ENCODE measurements at regions not wholly inside any gene's neighbourhood (a gene's known extent, or its start where the extent isn't known, plus 50 kb on each side); places are given as distances from the start of the nearest gene placed in this dataset.

DNA sequence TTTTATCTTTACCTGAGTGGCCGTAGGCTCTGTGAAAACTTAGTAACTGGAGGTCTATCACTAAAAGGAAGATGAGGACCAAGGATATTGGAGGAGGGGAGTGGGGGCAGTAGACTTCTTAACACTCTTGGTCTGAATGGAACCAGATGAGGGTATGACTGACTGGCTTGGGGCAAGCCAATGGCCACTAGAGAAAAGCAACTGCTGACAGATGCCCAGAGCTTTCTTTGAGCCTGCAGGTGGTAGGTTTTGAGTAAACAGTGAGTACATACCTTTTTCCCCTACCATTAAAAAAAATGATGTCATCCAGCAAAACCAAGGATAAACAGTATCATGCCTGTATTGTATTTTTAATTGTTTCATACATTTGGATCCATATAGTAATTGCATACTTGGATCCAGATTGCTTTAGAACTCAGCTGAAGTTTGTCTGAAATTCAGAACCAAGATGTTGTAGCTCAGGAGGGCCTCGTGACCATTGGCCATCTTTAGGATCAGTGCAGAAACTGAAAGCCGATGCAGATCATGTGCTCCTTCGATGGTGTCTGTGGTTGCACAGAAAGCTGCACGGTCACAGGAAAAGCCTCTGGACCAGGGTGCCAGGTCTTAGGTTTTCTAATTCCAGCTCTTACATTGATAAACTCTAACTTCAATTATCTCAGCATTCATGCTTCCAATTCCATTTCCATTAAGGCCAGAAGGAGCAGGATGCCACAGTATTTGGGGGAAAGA, 131.0 kb downstream of the PDGFRA start:
- no peak for DNase-seq

DNA sequence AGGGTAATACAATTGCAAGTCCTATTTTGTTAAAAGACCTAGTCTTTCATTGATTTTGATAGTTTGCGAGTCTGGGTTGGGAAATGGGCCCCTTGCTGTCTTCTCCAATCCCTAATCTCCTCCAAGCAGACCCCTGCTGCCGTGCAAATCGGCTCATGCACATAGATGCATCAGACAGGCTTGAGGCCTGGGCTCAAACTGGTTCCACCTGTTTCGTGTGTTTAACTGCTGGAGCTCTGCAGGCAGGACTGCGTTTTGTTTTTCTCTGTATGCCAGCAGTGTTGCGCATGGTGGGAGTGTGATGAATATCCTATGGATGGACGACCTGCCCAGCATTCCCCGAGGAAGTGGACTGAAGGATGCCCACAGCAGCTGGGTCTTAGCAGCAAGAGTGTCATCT, 133.9 kb downstream of the PDGFRA start:
- DNase-seq = no peak

DNA sequence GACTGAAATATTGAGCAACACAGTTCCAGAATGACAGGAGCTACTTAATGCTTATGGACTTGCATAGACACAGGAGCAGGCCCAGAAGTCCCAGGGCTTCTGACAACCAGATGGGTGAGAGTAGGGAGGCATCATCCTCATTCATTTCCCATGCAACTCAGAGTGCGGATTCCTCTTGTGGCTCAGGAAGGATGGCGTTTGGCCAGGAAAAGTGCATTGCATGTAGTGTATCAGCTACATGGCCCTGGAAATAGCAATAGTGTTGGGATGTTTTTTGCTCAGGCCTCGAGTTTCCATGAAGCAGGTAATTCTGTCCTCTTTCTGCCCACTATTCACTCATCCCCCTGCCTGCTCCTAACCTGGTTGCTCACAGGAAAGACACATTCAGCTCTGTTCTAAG, 136.6 kb downstream of the PDGFRA start:
- no peak for DNase-seq

DNA sequence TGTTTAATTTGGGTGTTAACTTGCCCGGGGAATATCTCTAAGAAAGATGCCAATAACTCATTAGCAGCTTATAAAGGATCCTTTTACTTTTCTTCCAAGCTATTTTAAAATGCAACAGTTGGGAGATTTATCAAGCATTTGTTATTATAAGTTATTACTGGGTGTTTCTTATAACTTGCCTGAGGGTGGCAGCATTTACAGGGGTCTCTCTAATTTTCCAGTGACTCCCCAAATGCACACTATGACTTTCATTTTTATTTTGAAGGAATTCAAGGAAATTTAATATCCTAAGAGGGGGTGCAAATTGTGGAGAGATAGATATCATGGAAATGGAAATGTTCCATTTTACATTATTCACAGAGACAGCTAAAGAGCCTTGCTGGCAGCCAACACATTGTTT, 138.0 kb downstream of the PDGFRA start:
- no peak for DNase-seq

DNA sequence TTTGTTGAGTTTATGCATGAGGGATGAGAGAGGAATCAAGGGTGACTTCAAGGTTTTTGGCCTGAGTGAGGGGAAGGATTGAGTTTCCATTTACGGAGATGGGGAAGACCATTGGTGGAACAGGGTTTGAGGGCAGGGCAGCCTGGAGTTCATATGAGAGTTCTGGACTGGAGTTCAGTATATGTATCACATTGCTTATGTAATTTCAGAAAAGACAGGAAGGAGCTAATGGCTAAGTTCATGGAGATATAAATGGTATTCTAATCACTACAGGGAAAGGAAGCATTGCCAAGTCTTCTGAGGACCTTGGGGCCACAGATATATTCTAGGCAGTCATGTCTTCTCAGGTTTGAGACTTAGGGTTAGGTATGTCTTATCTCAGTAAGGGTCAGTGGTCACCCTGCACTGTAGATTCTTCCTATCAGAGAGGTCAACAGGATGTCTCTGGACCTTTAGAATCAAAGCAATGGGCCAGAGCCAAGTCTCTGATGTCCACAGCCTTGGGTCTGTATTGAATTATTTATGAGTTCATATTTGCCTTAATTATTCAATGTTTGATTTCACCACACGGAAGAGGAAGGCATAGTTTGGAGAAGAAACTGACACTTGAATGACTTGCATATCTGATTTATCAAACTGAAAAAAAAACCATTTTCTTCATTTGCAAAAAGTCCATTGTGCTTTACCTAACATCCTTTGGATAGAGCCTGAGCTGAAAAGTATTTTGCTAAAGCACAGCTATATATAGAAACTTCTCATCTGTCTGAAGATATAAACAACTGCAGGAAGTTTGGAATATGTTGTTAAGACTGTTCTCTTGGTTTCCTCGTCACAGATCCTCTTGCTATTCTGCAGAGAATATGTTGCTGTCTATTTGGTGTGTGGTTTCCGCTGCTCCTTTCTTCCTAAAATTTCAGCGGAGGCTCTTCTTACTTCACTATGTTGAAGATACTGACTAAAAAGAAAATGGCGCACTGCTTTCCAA, 139.5 kb downstream of the PDGFRA start:
- DNase-seq = no peak

DNA sequence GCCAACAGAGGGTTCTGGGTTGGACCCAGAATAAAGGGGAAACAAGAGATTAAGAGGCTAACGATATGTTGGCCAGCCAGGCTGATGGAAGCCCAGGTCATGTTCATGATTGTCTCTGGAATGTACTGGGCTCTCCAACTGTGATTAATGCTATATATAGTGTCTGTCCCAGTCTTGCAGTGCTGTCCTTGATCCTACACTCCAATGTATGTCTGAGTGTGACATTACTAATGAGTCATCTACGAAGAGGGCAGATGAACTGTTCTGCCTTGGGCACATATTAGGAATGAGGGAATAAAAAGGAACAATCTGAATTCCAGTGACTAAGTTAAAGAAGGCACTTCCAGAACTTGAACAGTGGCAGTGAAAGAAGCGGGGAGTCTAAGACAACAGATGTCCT, 142.1 kb downstream of the PDGFRA start:
- no peak for DNase-seq

DNA sequence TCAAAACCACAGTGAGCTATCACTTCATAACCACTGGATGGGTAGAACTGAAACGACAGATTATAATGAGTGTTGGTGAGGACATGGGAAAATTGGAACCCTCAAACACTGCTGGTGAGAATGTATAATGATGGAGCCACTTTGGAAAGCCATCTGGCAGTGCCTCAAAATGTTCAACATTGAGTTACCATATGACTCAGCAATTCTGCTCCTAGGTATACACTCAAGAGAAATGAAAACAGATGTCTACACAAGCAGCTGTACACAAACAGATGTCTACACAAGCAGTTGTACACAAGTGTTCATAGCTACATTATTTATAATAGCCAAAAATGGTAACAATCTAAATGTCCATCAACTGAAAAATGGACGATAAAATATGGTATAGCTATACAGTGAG, 143.9 kb downstream of the PDGFRA start:
- no peak for DNase-seq

DNA sequence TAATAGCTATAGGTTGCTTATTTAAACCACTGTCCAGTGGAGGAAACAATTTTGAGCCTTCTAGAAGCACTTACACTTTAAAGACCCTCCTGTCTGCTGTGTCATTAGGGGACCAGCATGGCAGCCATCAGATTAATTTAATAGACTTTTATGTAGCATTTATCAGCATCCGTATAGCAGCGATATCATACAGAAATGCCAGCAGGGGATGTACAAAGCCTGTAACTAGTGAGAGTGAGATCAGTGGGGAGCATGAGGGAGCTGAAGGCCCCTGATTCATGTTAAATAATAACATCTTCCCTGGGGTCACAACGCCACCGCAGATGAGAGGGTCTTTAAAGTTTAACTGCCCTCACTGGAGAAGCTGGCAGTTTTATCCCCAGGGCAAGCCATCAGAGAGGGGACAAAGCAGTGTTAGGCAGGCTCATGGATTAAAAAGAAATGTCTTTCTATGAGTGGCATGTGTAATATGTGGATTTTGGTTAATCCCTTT, 144.7 kb downstream of the PDGFRA start:
- DNase-seq = no peak

DNA sequence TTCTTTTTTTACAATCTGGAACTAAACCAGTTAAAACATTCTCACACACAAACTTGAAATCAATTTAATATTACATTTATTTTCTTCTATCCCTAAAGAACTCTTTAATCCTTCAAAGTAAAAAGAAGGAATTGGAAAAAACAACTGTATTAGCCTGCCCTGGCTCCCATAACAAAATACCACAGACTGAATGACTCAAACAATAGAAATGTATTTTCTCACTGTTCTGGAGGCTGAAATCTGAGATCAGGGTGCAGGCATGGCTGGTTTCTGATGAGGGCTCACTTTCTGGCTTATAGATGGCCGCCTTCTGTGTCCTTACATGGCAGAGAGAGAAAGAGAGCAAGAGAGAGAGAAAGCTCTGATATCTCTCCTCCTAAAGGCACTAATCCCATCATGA, 149.4 kb downstream of the PDGFRA start:
- no peak for DNase-seq

DNA sequence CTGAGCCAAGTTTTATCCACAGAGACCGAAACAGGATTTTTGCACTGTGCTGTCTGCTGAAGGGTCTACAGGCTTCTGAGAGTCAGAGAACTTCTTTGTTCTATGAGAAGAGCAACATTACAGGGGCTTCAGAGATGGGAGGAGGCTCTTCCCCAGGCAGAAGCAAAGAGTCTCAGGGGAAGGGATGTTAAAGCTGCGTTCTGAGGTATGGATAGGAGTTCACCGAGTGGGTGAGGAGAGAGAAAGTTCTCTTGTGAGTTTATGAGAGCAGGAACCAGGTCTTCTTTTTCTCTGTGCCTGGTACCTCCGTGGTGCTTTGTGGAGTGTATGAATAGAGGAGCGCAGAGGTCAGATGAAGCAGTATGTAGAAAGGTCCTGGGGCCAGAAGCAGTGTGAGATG, 155.1 kb downstream of the PDGFRA start:
- no peak for DNase-seq

DNA sequence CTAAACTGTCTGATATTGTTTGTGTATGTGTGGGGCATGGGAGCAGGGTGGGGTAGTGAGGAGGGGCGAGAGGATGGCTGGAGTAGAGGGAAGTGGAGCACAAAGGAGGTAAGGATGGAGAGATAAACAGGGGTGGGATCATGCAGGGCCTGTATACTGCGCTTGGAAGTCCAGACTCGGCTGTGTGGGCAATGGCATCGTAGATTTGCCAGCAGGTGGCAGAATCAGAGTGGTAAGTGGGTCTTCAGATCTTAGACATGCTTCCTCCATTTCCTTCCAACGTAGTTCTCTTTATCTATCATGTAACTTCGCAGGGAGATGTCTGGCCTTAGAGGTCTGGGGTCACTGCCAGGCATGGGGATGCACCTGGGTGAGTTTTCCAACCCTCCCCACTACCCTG, 155.5 kb downstream of the PDGFRA start:
- no peak for DNase-seq

DNA sequence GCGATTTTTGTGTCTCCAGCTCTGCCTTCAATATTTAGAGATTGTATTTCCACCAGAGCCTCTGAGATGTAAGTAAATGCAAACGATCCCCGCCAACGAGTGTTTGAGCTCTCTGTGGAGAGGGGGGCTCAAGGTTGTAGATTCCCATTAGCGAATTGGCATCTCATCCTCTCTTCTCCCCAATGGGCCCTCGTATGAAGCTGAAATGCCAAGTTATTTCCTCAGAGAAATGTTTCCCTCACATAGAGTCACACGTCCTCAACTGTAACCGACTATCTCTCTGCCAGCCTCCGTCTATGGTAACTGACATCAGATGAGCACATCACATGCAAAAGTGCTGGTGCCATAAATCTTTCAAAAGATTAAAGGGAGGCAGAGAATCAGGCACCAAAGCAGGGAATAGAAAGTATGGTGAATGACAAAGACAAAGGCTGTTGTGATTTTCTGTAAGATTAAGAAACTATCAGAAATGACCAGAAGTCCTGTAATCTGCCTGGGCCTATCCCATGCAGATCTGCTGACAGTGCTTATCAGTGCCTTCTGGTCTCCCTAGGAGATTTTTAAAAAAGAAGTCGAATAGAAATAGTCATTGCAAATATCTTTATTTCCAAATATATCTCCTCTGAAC, 157.1 kb downstream of the PDGFRA start:
- DNase-seq = no peak

DNA sequence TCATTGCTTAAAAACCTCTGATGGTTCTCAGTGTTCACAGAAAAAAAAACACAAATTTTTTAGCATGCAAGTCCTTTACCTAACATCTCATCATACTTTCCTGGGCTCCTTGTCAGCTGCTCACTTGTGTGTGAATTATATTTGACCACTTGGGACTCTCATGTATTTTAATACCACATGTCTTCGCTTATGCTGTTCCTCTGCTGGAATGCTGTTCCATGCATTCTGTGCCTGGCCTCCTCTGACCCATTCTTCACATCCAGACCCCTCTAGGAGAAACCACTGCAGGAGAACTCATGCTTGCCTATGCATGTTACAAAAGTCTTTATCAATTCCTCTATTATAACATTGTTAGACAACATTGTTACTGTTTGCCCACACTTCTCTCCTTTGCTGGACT, 157.6 kb downstream of the PDGFRA start:
- DNase-seq = no peak

DNA sequence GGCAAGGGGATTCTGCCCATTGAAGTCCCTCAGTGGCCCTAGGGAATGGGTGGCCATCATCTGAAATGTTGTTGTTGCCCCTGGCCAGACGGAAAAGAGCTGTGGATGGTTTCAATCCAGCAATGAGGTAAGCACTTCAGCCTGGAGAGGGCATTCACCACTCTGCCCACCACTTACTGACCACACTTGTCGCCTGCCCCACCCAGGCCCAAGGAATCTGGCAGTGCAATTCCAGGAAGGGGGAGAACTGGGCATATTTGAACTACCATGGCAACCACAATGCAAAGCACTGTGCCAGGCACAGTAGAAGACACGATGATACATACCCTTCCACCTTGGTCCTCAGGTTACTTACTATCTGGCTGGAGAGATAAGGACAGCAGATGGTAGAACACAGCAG, 161.6 kb downstream of the PDGFRA start:
- DNase-seq = no peak

DNA sequence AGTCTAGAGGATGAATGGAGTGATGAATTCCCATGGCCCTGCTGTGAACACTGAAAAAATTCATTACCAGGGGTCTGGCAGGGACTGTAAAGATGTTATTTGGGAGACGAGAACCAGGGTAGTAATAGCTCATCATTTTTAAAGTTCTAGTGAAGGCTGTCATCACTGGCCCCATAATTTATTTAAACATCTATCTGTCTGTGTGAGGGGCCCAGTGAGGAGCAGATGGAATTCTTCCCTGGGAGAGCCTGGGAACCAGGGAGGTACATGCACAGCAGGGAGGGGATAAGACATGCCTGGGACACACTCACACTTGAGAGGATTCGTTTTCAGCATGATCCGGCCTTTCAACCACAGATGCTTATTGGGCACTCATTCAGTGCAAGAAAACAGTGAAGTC, 162.0 kb downstream of the PDGFRA start:
- no peak for DNase-seq

DNA sequence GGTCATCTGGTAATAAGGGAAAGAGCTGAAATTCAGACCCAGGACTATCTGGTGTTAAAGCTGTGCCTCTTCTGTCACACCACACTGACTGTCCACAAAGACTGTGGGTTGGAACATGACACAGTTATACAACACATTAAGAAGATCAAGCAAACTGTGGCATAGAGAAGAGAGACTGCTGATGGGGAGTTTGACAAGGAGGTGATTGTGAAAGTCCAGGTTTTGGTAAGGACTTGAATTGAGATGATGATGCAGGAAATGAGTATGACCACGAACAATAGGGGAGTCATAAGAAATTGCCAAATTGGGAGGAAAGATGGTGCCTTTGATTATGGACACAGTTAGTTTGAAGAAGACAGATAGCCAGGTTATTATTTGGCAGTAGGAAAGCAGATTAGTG, 163.4 kb downstream of the PDGFRA start:
- no peak for DNase-seq

DNA sequence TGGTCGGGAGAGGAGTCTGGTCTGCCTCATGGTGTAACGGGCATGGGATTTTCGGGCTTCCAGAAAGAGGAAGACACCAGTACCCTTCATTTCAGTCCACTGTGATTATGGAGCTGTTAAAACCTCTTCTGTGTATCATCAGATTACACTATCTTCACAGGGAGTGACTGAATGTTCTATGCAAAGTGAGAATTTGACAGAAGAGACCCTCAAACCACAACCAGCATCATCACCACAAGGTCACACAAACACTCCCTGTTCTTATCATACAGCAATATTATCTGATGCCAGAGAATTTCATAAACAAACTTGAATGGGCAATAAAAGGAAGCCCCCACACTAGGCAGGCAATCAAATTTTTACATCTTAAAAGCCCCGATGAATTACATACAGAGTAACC, 164.2 kb downstream of the PDGFRA start:
- no peak for DNase-seq

DNA sequence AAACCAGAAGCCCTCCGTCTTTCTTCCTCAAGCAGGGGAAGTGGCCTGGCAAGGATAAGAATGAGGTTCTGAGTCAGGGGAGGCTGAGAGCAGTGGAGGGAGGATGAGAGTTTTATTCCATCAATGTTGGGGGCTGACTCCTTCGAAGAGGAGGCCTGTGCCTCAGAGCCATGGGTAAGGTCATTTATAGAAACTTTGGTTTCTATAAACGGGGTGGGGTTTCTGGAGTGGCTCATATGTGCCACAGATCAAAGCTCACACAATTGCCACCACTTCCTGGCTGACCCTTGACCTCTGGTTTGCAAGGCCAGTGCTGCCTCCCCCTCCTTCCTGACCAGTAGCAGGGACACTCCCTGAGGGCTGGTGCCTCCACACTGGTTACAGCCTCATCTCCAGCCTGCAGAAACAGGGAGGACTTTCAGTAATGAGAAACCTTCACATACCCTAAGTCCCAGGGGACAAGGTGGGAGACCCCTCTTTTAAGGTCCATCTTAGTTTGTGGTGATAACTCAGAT, 166.0 kb downstream of the PDGFRA start:
- no peak for DNase-seq

DNA sequence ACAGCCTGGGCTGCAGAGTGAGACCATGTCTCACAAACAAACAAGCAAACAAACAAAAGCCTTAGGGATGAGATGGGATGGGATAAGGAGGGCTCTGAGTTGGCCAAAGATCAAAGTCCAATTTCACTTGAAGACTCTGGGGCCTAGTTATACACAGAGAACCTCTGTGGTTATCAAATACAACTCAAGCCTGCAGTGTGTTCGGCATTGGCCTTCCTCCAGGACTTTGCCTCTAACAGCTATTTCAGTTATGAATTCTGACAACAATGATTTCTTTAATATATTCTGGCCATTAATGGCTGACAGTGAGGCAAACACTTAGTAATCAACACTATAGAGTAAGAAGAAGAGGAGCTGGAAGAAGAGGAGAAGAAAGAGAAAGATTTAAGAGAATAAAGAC, 171.1 kb downstream of the PDGFRA start:
- no peak for DNase-seq

DNA sequence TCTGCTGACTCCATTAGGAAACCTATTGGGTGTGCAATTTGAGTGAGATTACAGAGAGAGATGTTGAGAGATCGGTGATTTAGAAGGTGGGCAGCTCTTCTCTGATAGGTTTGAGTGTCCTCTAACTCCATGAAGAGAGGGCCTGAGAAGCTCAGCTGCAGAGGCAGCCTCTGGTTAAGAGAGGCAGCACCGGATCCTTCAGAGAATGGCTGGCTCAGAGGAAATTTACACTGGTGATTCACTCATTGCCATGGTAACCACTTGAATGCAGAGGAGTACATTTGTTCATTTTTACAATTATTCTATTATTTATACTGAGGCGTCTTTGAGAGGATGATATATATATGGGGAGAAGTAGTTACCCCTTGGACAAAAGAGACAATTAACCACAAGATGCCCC, 171.7 kb downstream of the PDGFRA start:
- no peak for DNase-seq

DNA sequence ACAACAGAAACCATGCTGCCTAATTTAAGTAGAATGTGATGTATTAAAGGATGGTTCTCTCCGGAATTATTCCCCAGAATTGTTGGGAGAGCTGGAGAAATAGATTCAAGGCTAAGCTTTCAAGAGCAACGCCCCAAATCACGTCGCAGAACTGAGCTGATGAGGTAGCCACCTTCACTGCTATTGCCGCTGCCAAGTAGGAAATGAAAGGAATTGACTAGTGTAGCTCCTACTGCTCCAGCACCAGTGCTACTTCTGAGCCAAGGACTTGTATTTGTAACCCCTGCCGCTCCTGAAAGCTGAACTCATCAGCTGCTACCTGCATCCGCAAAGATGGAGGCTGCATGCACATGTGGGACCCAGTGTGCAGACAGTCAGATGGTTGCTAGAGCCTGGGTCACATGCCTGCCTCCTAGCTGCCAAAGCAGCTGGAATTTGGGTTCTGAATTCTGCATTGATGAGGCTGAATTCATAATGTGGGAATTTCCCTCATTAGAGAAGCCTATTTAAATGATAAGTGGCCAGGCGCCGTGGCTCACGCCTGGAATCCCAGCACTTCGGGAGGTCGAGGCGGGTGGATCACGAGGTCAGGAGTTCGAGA, 173.9 kb downstream of the PDGFRA start:
- DNase-seq = no peak

DNA sequence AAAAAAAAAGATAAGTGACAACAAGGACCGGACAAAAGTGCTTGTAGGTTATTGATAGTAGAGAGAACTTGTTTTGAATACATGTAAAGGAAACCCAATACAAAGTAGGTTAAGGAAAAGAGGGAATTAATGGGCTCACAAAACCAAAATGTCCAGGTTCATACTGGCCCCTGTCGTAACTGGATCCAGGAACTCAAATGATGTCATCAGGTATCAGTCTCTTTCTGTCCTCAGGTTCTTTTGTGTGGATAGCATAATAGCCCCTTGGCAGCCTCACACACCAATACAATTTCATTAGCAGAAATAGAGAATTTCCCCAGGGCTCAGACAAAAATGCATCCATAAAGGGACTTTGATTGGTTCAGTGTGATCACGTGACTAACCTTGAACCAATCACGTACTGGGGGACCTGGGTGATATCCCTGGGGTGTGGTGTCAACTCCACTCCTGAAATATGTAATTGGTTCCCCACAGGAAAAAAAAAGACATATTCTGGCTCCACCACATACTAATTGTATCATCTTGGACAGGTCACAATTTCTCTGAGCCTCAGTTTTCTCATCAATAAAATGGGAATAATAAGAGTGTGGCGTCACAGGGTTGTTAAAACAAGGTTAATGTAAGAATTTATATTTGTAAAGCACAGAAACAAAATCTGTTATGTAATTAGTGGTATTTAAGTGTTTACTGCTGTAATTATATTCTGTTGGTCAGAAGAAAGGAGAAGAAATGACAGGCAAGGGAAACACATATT, 174.8 kb downstream of the PDGFRA start:
- DNase-seq = no peak
